Fibroblast of the aortic adventitia (primary cell): ENCODE measurements at regions not wholly inside any gene's neighbourhood (a gene's known extent, or its start where the extent isn't known, plus 50 kb on each side); places are given as distances from the start of the nearest gene placed in this dataset.
"Not testable (repeated sequence)": the region's sequence is repeated elsewhere in the genome, so short reads cannot be mapped to it uniquely, and the experiment has no call there.

Source experiments
- DNase-seq: peaks from one replicate; pipeline ENCODE4 v3.0.0-alpha.2; 2010; ENCODE audit warnings: low read depth
- H3K4me3 ChIP-seq: 2 replicates; pipeline ENCODE4 v1.5.1; 2011; ENCODE audit warnings: low read depth, mild to moderate bottlenecking, control low read depth, low read length, moderate library complexity
- CTCF ChIP-seq: IDR thresholded peaks from 2 replicates; pipeline ENCODE4 v1.5.1; 2011; ENCODE audit warnings: mild to moderate bottlenecking, low read length, control low read depth, inconsistent platforms; ENCODE audit not compliant: insufficient read depth

- no peak for TF ChIP-seq CTCF
- no peak for DNase-seq
- H3K4me3 ChIP-seq = no peak overlapping the region
These were observed 431.8 kb downstream of the RPS24 start for GRCh38 chr10:78465431-78465830.

GRCh38 chr10:78467496-78468106 is 433.9 kb downstream of the RPS24 start:
- H3K4me3 ChIP-seq = no peak overlapping the region
- DNase-seq = no peak
- no peak for TF ChIP-seq CTCF

- DNase-seq, H3K4me3 ChIP-seq: not testable (repeated sequence)
These were observed 435.1 kb downstream of the RPS24 start for GRCh38 chr10:78468731-78469130.

GRCh38 chr10:78470267-78471103 is 436.8 kb downstream of the RPS24 start:
- DNase-seq = no peak
- no peak for TF ChIP-seq CTCF
- H3K4me3 ChIP-seq = no peak overlapping the region

GRCh38 chr10:78471326-78471722 is 437.7 kb downstream of the RPS24 start:
- H3K4me3 ChIP-seq = no peak overlapping the region
- no peak for TF ChIP-seq CTCF
- no peak for DNase-seq

GRCh38 chr10:78471723-78472550 is 438.3 kb downstream of the RPS24 start:
- no peak for TF ChIP-seq CTCF
- peak; percentile 17 for DNase-seq
- H3K4me3 ChIP-seq = no peak overlapping the region

GRCh38 chr10:78472551-78472890 is 438.9 kb downstream of the RPS24 start:
- TF ChIP-seq CTCF = no peak
- no peak overlapping the region for H3K4me3 ChIP-seq
- DNase-seq = no peak
